Islet precursor cell (in vitro differentiated cells): ENCODE measurements at regions not wholly inside any gene's neighbourhood (a gene's known extent, or its start where the extent isn't known, plus 50 kb on each side); places are given as distances from the start of the nearest gene placed in this dataset.
"Not testable (repeated sequence)": the region's sequence is repeated elsewhere in the genome, so short reads cannot be mapped to it uniquely, and the experiment has no call there.

Experiments
- DNase-seq: peaks from one replicate; pipeline ENCODE4 v3.0.0-alpha.2; 2018

DNA sequence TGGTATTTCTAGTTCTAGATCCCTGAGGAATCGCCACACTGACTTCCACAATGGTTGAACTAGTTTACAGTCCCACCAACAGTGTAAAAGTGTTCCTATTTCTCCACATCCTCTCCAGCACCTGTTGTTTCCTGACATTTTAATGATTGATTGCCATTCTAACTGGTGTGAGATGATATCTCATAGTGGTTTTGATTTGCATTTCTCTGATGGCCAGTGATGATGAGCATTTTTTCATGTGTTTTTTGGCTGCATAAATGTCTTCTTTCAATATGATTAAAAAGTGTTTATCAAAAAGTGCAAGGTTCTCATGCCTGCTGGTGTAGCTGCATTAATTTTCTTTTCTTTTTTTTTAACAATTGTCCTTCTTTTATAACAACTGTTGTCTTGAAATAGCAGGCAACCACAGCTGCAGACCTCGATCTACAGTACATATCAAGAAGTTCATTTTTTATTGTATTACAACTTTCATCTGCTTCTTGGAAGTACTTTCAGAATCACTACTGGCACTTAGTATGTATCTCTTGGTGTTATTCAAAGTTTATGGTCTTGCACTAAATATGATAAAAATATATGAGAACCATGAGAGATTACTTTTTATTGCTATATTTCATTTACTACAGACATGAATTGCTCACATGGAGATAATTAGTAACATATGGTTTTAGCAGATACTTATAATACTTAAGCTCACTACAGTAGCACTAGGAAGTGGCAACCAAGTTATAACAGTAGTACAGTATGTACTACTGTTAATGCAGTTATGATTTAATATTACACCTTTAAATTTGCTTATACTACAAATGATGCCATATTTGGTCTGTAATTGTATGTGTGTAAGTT lies 358.0 kb downstream of the ETV1 start:
- not testable (repeated sequence) for DNase-seq

DNA sequence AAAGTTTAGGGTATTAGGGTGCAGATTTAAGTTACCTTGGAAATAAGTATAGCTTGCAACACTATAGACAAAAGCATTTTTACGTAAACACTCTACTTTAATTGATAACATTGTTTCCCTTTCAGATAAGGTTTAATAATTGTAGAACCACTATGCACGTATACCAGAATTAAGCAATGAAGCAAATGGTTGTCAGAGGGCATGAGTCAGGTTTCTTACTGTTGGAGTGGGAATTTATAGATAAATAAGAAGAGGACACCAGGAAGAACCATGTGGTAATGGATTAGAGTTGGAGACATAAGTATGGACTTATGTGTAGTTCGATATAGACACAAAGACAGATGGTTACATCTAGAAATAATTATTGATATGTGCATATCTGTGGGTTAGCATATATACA lies 355.6 kb downstream of the ETV1 start:
- no peak for DNase-seq

DNA sequence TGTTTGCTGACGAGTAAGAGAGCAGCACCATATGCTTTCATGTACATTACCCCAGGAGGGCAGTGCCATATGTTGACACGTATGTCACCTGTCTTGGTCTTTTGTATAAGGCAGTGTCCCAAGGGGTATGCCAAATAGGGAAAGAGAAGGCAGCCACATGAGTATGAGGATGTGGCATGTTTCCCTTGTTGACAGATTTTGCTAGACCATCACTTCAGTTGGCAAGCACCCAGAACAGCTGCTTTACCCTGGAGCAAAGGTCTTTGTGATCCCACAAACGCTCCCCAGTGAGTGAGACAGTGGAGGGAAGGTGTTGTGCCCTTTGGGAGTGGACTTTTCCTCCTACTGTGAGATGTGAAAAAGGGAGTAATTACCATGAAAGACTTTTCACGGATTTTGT lies 350.1 kb downstream of the ETV1 start:
- no peak for DNase-seq

DNA sequence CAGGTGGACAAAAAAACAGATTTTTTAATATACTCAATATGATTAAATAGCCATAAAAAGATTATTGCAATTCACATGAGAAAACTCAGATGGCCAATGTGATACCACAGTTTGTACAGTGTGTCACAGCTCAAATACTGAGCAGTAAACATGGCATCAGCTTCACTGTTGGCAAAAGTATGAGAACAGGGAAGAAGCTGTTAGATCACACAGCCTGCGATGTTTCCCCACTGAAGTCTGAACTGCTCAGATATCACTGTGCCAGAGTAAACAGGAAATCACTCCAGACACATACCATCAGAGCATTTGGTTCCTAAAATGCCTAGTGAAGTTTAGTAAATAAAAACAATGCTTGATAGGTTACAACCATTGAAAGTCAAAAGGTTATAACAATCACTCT lies 347.8 kb downstream of the ETV1 start:
- DNase-seq: no peak

DNA sequence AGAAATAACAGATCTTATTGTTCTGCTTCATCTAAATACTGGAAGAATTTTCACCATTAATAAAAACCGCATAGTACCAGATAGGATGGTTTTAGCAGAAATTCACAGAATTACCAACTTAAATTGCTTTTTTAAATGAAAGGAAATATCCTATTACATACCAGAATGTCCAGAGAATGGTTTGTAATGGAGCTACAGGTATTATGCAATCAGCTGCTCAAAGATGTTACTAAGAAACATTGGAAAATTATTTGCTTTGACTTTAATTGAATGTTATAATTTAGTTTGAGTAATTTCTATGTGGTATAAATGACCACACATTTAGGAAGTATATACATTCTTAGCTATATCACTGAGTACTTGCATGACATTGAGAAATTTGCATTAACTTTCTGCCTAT lies 338.3 kb downstream of the ETV1 start:
- DNase-seq: no peak

DNA sequence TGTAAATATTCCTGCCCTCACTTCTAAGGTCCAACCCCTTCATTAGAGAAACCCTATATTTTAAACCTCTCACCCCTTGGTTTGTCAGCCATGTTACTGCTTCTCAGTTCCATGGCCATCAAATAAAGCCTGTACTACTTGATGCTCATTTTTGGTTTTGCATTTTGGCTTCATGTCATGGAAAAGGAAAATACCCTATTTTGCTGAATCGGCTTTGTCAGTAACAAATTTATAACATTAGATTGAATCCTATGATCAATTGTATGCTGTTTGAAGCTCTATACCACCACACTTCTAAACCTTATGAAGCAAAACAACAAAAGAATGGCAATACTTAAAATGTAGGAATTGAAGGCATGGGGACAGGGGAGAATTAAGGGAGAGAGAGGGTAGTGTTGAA lies 333.1 kb downstream of the ETV1 start:
- DNase-seq: no peak

DNA sequence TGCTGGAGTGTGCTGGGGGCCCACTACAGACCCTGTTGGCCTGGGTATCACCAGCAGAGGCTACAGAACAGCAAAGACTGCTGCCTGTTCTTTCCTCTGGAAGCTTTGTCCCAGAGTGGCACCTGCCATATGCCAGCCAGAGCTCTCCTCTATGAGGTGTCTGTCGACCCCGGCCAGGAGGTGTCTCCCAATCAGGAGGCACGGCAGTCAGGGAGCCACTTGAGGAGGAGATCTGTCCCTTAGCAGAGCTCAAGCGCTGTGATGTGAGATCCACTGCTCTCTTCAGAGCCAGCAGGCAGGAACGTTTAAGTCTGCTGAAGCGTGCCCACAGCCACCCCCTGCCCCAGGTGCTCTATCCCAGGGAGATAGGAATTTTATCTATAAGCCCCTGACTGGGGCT lies 316.2 kb downstream of the ETV1 start:
- no peak for DNase-seq

DNA sequence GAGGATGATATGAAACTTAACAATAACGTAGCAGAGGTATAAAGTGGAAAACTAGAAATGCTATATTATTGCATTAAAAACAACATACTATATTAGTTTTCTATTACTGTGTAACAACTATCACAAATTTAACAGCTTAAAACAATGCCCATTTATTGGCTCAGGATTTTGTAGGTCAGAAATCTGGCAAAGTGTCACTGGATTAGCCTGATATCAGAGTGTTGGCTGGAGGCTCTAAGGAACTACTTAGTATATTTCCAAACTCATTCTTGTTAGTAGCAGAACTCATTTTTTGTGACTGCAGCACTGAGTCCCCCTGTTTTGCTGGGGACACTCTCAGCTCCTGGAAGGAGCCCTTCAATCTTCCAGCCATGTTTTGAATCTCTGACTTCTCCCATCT lies 306.8 kb downstream of the ETV1 start:
- DNase-seq: no peak

DNA sequence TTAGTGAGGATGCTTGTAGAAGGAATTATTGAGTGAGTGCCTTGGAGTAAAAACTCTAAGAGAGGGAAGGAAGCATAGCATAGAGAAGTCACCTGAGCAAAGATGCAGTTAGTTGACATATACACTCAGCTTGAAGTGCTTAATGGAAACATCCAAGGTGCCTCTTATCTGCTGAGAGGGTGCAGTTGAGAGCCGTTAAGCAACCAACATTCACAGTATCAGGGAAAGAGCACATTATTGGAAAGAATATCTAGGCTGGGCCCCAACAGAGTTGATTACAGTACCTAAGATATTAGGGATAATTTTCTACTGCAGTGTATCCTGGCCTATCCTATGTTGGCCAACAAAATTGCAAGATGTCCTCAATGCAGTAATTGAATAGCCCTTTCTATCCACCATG lies 302.0 kb downstream of the ETV1 start:
- no peak for DNase-seq

DNA sequence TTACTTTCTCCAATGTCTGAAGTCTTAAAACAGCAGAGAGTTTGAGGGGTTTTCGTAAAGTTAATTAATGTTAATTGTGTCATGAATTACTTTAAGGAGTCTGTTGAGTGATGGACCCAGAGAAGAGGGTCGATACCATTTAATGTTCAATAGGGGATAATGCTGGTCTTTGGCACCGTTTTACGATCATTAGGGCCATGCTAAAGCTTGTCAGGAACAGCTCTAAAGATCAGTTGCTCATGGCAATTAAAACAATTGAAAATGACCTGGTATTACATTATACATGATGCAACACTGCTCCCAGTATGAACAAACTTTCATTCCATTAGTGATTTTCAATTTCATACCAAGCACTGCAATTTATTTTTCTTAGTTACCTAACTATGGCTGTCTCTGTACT lies 296.9 kb downstream of the ETV1 start:
- DNase-seq: no peak

DNA sequence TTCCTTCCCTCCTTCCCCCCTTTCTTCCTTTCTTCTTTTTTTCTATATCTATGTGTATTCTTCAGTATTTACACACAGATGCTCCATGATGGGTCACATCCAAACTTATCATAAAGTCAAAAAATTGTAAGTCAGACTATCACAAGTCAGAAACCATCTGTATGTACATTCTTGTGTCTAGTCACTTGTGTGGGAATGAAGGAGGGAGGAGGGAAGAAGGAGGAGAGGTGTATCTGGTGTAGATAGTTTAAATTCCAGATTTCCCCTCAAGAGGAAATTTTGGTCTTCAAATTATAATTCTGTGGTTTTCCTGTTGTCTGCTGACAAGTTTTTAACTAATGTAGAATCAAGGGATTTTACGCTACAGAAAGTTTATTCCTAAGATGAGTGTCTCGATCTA lies 287.2 kb downstream of the ETV1 start:
- DNase-seq: no peak

DNA sequence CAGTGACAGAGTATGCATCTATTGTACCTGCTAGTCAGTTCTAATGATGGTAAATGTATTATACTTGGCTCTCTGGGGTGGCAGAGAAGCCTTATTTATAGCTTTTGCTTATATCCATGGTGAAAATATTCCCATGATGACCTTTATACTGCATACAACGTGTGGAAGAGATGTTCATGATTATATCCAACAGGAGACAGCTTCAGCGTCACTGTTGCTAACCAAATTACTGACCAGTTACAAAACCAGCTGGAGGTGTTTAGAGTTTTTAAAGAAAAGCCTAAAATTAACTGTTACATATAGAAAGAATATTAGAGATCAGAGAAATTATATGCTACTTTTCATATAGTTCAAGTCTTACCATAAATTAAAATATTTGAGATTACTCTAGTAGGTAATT lies 280.8 kb downstream of the ETV1 start:
- no peak for DNase-seq

DNA sequence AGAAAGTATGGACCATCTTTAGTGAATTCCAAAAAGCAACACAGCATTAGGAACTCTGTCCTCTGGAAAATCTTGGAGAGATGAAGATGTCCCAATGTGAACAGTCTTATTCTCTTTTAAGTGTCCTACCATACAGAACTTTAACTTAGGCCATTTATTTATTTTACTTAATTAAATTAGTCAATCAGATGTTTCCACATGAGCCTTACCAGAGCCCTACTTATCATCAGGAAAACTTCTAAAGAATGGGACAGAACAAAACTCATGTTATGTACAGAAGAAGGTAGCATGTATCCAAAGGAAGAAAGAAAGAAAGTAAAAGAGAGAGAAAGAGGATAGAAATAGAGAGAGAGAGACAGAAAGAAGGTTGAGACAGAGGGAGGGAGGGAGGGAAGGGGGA lies 276.4 kb downstream of the ETV1 start:
- DNase-seq: no peak

DNA sequence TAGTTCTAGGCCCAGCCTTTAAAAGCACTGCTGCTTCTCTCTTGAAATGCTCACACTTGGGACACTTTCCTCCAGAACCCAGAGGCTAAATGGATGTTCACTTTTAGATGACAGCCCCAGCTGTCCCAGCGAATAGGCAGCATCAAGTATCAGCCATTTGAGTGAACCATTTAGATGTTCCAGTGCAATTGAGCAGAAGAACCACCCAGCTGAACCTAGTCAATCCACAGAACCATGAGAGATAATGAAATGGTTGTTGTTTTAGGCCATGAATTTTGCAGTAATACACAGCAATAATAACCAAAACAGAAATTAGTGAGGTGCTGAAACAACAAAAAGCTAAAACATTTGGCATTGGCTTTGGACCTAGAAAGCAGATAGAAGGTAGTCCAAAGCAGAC lies 273.9 kb downstream of the ETV1 start:
- DNase-seq: no peak

DNA sequence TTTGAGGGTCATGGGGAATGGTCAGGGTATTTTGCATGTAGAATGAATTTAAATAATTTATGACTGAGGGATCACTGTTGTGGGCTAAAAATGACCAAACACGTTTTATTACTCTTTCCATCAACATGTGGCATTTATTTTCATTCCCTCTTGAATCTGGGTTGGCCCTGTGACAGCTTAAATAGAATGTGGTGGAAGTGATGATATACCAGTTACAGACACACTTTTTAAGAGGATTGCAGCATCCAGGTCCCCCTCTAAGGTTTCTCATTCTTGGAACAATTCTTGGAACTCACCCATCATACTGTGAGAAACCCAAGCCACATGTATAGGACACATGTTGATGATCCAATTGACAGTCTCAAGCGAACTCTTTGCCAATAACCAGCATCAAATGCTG lies 272.4 kb downstream of the ETV1 start:
- no peak for DNase-seq

DNA sequence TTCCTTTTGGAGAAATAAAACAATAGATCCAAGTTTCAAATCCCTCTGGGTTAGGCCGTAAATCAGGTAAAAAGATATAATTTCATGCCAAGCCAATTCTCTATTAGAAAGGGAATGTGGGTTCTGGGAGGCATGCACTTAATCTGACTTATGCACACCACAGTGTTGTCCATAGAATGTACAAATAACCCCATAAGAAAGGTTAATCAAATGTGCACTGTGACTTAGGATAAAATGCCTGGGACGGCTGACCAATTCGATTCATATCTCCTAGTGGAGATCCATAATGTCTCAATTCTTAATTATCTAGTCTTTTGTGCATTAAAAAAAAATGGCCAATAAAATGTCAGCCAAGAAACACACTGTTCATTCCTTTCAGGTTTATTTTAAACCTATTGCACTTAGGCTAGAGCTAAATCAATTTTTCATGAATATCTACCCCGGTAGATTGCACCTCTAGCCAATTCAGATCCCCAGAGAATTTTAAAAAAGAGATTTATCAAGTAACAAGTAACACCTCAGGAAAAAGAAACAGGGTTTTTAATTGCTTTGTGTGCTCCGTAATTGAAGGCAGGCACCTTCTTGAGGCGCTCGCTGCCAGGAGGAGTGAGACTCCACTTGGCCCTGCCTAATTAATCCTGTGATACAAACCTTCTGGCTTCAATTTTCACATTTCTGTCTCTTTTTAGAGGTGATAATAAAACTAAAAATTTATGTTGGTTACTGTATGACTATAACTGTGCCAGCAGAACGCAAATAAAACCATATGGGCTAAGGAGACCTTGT lies 265.1 kb downstream of the ETV1 start:
- no peak for DNase-seq

DNA sequence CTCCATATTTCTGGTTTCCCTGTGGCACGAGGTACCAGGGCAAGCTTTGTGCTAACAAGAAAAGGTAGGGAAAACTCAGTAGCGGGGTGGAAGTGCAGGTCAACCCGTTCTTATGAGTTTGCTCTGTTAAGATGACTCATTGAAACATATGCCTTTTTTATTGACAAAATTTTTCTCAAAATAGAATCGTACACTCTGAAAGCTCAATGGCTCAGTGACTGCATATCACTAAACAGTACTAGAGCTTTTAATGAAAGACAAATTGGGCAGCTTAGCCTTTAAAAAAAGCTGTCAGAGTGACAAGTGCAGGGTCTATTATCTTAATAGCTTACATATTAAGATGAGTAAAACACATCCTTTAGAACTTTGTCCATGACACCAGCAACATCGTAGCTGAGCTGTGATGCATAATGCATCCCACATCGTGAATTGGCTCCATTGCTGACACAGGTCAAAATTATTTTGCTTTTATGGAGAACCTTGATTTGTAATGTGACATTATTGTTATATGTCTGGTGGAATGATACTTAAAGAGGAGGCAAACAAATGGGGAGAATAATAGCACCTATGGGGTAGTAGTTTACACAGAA lies 264.4 kb downstream of the ETV1 start:
- no peak for DNase-seq

DNA sequence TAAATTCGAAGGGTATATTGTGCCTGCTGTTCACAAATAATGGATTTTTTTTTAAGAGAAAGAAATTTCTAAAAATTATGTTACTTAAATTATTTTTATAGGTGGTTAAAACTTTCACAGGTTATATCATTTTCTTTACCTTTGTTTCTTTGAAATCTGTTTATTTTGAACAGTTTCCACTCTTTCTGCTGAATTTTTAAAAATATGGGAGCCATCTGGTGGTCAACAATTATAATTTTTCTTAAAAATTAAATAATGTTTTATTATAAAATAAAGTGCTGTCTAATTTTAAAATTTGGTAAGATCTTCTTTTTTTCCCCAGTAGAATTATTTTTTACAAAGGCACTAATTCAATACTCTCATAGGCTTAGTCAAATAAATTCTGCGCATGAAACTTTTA lies 263.9 kb downstream of the ETV1 start:
- no peak for DNase-seq

DNA sequence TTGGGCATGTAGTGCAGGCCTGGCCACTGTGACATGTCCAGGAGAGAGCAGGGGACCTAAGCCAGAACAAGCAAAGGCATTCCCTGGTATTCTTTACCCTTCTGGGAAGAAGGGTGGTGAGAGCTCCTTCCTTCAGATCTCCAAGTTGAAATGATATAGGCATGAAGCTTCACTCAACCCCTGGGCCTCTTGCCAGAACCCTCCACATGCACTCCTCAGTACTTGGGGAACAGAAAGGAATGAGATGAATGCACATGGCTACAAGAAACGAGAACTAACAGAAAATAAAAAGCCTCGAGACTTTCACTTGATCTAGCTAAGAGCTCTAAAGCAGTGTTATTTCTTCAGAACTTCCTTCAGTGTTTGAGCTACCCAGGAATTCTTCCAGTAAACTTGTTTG lies 262.2 kb downstream of the ETV1 start:
- DNase-seq: no peak

DNA sequence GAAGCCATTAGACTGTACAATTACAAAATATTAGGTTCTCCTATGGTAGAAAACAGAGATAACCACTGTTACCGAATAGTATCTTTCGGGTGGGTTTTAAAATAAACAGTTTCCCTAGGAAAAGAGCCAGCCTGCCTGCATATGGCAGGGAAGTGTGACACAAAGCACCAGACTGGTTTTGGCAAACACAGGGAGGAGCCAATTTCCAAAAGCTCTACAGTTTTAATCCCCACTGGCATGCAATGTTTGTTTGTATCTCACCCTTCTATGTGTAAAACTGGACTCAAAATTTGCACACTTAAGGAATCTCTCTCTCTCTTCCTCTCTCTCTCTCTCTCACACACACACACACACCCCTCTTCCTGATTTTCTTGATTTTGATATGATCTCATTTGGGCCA lies 261.7 kb downstream of the ETV1 start:
- DNase-seq: no peak

DNA sequence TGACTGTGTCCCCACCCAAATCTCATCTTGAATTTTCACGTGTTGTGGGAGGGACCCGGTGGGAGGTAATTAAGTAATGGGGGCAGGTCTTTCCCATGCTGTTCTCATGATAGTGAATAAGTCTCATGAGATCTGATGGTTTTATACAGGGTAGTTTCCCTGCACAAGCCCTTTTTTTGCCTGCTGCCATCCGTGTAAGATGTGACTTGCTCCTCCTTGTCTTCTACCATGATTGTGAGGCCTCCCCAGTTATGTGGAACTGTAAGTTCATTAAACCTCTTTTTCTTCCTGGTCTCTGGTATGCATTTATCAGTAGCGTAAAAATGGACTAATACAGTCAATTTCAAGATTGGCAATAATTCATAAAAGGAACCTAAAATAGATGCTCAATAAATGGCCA lies 261.0 kb downstream of the ETV1 start:
- not testable (repeated sequence) for DNase-seq

DNA sequence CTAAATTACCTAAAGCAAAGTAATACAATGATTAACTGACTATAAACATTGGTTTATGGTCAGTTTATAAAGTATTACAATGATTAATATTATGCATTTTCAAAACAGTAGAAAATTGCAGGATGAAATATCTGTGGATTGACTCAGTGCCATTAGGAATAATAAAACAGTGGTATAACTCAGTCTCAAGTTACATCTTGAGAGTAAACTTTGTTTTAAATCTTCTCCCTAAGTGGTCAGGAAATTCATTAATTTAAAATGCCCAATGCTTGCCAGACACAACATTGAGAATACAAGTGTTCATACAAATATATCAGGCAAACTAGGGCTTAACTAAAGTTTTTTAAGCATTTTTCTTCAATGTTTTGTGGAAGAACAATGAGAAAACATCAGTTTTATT lies 257.8 kb downstream of the ETV1 start:
- no peak for DNase-seq

DNA sequence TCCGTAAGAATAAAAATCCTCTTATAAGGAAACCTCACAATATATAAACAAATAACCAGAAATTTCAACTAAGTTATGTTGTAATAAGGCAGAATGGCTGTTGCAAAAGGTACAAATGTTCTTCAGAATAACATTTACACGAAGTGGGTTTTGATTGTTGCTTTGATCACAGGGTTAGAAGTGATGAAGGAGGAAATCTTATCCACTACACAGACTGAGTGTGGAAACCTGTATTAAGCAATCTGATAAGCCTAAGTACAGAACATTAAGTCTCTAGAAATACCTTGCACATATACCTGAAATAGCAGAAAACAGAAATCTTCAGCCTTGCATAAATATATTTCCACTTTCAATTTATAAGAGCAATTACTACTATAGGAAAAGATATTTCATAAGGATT lies 251.9 kb downstream of the ETV1 start:
- no peak for DNase-seq

DNA sequence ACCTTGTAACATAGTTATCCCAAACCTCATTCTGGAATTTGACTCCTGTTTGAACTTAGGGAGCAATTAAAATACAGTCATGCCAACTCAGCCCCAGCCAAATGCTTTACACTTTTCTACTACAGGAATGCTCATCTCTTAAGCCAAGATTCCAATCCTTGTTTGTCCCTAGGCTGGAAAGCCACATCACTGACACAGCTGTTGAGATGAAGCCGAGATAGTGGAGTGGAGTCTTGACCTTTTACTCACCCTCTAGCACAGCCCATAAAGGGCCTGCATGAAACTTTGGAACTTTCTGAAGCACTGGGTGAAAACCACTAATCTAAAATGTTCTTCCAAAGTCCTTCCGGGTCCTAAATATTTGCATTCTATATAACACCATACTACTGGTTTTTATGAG lies 247.3 kb downstream of the ETV1 start:
- DNase-seq: peak; percentile 92
